GM13976 (cell line): ENCODE measurements at regions not wholly inside any gene's neighbourhood (a gene's known extent, or its start where the extent isn't known, plus 50 kb on each side); places are given as distances from the start of the nearest gene placed in this dataset.

Experiments
- DNase-seq: peaks from one replicate; pipeline ENCODE4 v3.0.0; 2012; ENCODE audit warnings: low spot score
- in situ Hi-C: fragments of 300-500 bp; cut with MboI; formaldehyde crosslinking; loops from one replicate; pipeline ENCODE4 v1.12.0; 2022; ENCODE audit warnings: low sequenced_read_pairs, mixed read lengths, inconsistent platforms; ENCODE audit not compliant: unreplicated experiment
- TF ChIP-seq, protein P1 (sequence below): IDR thresholded peaks from 2 replicates; pipeline ENCODE4 v1.5.1; 2012; ENCODE audit warnings: borderline replicate concordance, mild to moderate bottlenecking; ENCODE audit not compliant: insufficient read depth; ENCODE audit errors: extremely low read depth, missing control alignments, control extremely low read depth

DNA sequence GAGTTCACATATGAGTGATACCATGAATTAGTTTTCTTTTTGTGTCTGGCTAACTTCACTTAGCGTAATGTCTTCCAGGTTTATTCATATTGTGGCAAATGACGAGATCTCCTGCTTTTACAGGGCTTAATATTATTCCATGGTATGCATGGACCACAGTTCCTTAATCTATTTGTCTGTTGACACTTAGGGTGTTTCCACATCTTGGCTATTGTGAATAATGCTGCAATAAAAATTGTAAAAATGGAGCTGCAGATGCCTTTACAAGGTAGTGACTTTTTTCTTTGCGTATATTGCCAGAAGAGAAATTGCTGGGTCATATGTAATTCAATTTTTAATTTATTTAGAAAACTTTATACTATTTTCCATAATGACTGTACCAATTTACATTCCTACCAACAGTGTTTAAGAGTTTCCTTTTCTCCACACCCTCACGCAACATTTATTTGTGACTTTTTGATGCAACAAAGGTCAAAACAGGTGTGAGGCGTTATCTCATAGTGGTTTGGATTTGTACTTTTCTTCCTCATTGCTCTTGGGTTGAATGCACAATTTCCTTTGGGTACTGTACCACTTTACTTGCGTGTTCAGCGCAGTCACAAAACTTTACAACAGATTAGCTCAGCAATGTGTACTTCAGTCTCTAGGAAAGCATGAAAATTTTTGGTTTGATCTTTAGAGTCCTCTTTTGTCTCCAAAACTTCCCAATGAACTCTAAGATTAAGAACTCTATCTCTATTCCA lies 240.8 kb downstream of the PPARGC1A start:
- DNase-seq = no peak
- in situ Hi-C loops = no loop called here
- TF ChIP-seq, protein P1, sequence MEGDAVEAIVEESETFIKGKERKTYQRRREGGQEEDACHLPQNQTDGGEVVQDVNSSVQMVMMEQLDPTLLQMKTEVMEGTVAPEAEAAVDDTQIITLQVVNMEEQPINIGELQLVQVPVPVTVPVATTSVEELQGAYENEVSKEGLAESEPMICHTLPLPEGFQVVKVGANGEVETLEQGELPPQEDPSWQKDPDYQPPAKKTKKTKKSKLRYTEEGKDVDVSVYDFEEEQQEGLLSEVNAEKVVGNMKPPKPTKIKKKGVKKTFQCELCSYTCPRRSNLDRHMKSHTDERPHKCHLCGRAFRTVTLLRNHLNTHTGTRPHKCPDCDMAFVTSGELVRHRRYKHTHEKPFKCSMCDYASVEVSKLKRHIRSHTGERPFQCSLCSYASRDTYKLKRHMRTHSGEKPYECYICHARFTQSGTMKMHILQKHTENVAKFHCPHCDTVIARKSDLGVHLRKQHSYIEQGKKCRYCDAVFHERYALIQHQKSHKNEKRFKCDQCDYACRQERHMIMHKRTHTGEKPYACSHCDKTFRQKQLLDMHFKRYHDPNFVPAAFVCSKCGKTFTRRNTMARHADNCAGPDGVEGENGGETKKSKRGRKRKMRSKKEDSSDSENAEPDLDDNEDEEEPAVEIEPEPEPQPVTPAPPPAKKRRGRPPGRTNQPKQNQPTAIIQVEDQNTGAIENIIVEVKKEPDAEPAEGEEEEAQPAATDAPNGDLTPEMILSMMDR = no peak

DNA sequence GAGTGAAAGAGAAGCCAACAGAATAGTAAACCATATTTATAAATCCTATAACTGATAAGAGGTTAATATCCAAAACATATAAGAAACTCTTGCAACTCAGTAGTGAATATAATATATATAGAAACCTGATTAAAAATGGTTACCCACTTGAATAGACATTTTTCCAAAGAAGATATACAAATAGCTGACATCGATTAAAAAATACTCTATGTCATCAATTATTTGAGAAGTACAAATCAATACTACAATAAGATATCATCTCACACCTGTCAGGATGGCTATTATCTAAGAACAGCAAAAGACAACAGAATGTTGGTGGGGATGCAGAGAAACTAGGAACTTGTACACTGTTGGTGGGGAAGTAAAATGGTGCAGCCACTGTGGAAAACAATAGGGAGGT lies 254.4 kb downstream of the PPARGC1A start:
- DNase-seq = no peak
- TF ChIP-seq, protein P1 = no peak
- in situ Hi-C loops = no loop called here

DNA sequence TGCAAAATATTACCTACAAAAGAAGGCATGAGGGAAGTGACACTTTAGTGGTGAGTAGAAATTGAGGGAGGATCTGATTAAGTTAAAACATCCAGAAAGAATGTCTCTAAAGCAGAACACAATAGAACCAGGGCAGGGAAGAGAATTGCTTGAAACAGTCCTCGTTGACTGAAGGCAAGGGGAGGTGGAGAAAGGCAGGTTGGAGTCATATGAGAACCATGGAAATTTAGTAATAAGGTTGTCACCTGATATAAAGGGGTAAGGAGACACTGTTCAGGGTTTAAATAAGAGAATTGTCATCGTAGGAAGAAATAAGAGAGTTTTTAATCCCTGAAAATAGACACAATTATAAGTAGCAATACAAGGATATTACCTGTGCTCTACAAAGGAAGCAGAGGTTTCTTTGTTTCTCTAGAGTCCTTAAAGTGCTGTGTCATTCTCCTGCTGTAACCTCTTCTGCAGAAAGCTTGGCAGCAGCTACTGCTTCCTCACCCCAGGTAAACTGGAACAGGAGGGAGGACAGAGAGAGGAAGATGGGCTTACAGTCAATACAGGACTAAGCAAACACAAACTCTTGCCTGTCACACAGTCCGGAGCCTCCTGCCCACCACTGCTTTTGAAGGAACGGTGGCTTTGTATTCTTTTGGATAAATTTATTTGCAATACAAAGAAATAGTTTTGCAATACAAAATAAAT lies 258.4 kb downstream of the PPARGC1A start:
- DNase-seq = no peak
- TF ChIP-seq, protein P1 = no peak
- in situ Hi-C loops = no loop called here

DNA sequence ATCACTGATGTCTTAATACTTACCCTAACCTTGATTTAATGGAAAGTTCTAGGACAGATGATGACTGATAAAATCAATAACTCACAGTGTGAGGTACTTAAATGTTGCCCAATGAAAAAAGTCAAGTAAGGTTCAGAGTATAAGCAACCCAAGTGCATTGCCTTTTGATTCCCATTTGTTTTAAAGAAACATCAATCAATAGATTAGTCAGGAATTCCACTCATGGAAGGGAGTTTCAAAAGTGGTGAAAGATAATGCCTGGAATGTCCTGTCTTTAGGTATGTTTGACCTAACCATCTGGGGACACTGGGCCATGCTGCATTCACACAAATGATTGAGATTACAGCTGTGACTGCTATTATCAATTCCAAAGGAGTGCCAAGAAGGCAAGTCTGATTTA lies 259.7 kb downstream of the PPARGC1A start:
- no peak for DNase-seq
- TF ChIP-seq, protein P1 = no peak
- in situ Hi-C loops = no loop called here

DNA sequence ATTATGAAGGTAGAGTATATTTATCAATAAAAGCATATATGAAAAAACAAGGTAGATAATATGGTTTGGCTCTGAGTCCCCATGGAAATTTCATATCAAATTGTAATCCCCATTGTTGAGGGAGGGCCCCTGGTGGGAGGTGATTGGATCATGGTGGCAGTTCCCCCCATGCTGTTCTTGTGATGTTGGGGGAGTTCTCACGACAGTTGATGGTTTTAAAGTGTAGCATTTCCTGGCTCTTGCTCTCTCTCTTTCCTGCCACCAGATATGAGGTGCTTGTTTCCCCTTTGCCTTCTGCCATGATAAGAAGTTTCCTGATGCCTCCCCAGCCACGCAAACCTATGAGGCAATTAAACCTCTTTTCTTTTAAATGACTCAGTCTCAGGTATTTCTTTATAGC lies 260.4 kb downstream of the PPARGC1A start:
- TF ChIP-seq, protein P1 = no peak
- no peak for DNase-seq
- in situ Hi-C loops = no loop called here

DNA sequence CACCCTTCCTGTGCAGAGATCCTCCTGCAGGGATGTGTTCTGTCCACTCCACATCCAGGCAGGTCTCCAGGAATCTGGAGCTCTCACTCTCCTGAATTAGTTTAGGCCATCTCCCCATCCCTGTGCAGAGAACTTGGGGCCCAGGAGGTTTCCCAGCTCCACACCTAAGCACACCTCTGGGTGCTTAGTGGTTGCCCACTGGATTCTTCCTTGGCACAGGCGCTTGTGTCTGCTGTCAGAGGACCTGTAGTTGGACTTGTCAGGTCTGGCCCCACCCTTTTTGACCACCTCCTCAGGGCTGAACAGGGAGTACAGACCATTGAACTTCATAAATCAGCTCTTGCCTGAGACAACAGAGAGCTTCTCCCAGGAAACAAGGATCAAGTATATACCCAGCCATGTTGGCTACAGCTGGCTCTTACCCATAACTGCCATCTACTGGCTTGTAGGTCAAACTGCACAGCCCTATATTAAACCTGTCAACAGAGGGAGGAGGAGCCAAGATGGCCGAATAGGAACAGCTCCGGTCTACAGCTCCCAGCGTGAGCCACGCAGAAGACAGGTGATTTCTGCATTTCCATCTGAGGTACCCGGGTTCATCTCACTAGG lies 275.5 kb downstream of the PPARGC1A start:
- in situ Hi-C loops = no loop called here

More for the DNA sequence above, 275.5 kb downstream of the PPARGC1A start:
- TF ChIP-seq, protein P1 = peak; percentile 30
- DNase-seq = peak; percentile 26
